Epithelial cell of esophagus (primary cell): ENCODE measurements at regions not wholly inside any gene's neighbourhood (a gene's known extent, or its start where the extent isn't known, plus 50 kb on each side); places are given as distances from the start of the nearest gene placed in this dataset.
A peak's percentile ranks its signal among the peaks of the same experiment; 100 is the strongest.

ENCODE experiments used
- DNase-seq: peaks from one replicate; pipeline ENCODE4 v3.0.0; 2010; ENCODE audit warnings: low read depth
- H3K4me3 ChIP-seq: 2 replicates; pipeline ENCODE4 v1.5.1; 2011; ENCODE audit warnings: mild to moderate bottlenecking, low read length, control low read depth
- CTCF ChIP-seq: IDR thresholded peaks from 2 replicates; pipeline ENCODE4 v1.5.1; 2011; ENCODE audit warnings: low read depth, mild to moderate bottlenecking, low read length, control low read depth, inconsistent platforms; ENCODE audit not compliant: insufficient read depth; ENCODE audit errors: missing control alignments

DNA sequence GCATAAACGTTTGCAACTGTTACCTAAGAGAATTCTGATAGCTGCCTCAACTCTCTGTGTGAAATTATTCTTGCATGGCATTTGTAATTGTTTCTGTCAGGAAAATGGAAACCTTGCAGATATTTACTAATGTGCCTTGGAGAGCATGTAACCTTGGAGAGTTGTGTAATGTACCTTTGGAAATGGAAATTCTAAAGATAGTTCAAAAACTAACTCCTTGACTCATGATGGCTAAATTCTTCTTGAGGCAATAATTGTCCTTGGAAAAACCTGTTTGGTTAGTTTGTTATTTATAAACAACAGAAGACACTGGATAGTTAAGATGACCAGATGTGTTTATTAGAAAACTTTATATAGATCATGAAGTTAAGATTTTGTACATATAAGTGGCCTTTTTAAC, 1033.8 kb downstream of the PLA2G4A start:
- DNase-seq: peak; percentile 82
- no peak for TF ChIP-seq CTCF
- H3K4me3 ChIP-seq: no peak overlapping the region

DNA sequence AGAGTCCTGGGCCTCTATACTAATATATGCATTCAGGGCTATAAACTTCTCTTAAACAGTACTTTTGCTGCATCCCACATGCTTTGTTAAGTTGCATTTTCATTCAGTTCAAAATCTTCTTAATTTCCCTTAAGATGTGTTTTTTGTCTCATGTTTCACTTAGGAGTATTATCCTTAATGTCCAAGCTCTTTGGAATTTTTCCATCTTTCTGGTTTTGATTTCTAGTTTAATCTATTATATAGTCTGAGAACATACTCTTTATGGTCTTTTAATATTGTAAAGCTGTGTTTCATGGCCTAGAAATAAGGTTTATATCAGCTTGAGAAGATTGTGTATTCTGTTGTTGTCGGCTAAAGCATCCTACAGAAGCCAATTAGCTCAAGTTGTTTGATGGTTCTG, 1041.8 kb downstream of the PLA2G4A start:
- no peak for DNase-seq
- no peak overlapping the region for H3K4me3 ChIP-seq
- no peak for TF ChIP-seq CTCF

DNA sequence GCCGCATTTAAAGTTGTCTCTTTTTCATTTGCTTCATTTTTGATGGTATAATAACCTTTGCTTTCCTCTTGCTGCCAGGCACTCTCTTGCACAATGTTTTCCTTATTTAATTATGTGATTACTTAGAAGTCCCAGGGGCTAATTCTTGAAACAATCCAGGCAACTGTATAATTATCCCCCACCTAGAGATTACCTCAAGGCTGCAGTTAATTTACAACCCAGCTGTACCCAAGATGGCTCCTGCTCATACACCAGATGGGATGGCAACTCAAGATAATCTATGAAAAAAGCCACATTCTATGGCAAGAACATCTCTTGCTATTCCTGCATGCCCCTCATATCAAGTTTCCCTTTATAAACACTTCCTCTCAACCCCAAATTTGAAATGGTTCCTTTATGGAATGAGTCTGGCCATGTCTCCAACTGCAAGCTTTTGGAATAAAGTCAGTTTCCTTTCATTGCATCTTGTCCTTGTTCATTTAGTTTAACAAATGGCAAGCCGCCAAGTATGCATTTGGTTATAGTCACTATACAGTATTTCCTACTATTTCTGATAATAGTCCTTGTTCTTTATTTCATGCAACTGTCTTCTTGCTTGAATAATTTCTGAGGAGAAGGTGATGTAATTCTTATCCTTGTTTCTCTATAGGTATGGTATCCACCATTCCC, 1042.6 kb downstream of the PLA2G4A start:
- DNase-seq: no peak
- TF ChIP-seq CTCF: no peak
- no peak overlapping the region for H3K4me3 ChIP-seq

GRCh38 chr1:187872550-187872949, 1043.8 kb downstream of the PLA2G4A start:
- no peak for DNase-seq
- no peak overlapping the region for H3K4me3 ChIP-seq
- TF ChIP-seq CTCF: no peak

- DNase-seq: no peak
- no peak overlapping the region for H3K4me3 ChIP-seq
- TF ChIP-seq CTCF: no peak
Observed at GRCh38 chr1:187873126-187873525, 1044.4 kb downstream of the PLA2G4A start.

DNA sequence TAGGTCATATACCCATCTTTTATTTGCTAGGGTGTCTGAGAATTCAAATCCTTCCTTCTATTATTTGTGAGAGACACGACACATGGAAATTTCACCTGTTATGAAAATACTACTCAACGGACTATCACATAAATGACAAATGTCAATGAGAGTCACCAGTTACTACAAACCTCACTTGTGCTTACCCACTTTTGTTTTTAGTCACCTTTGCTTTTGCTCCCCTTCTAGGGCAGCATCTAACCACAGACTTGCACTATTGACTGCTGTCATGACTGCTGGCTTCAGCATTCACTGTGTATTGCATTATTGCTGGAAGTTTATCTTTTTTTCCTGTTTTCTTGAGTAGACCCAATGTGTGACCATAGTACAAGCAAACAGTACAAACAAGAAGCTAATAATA, 1048.0 kb downstream of the PLA2G4A start:
- no peak overlapping the region for H3K4me3 ChIP-seq
- DNase-seq: no peak
- TF ChIP-seq CTCF: no peak

GRCh38 chr1:187877220-187877619, 1048.5 kb downstream of the PLA2G4A start:
- no peak overlapping the region for H3K4me3 ChIP-seq
- no peak for TF ChIP-seq CTCF
- no peak for DNase-seq
